PC-3 (cell line): ENCODE measurements at regions not wholly inside any gene's neighbourhood (a gene's known extent, or its start where the extent isn't known, plus 50 kb on each side); places are given as distances from the start of the nearest gene placed in this dataset.

Source experiments
- ATAC-seq: fragments of 200-7000 bp; cut with Tn5 transposase; 2 replicates; pipeline ENCODE4 v1.9.1; 2020; ENCODE audit warnings: mild to moderate bottlenecking, moderate library complexity
- BruUV-seq: library from RNA; stranded (reverse); fragments of 400-500 nt; replicated peaks from 2 replicates; lab custom pipeline; 2021; lab: Mats Ljungman, UMichigan
- CTCF ChIA-PET: fragments of 300-600 bp; sonication (Branson Sonifier 250); formaldehyde crosslinking; loops from one replicate; lab custom pipeline; 2022; ENCODE audit warnings: antibody characterized with exemption; lab: Charles Lee
- POLR2A ChIA-PET: fragments of 300-600 bp; sonication (Branson Sonifier 250); formaldehyde crosslinking; loops from one replicate; lab custom pipeline; 2022; ENCODE audit warnings: antibody characterized with exemption; ENCODE audit not compliant: unreplicated experiment; lab: Charles Lee
- DNase-seq: peaks from one replicate; pipeline ENCODE4 v3.0.0-alpha.2; 2015
- H2AFZ ChIP-seq: fragments of 300-600 bp; sonication (generic); 2 replicates; pipeline ENCODE4 v1.6.0; 2016; ENCODE audit warnings: antibody characterized with exemption, low read length
- H3F3A ChIP-seq: fragments of 300-600 bp; sonication (generic); one replicate; pipeline ENCODE4 v1.6.0; 2017; ENCODE audit warnings: antibody characterized with exemption, low read length, control low read depth, mild to moderate bottlenecking; ENCODE audit not compliant: unreplicated experiment
- H3K27ac ChIP-seq: fragments of 300-600 bp; sonication (generic); 2 replicates; pipeline ENCODE4 v1.5.1; 2016; ENCODE audit warnings: mild to moderate bottlenecking, low read length
- H3K27me3 ChIP-seq: fragments of 300-600 bp; sonication (generic); 2 replicates; pipeline ENCODE4 v1.6.1; 2016; ENCODE audit warnings: low read length, mixed read lengths
- H3K36me3 ChIP-seq: fragments of 300-600 bp; sonication (generic); 2 replicates; pipeline ENCODE4 v1.6.1; 2016; ENCODE audit warnings: low read depth, mixed run types, low read length, mixed read lengths
- H3K4me1 ChIP-seq: fragments of 300-600 bp; sonication (generic); 2 replicates; pipeline ENCODE4 v1.5.1; 2016; ENCODE audit warnings: low read length; ENCODE audit not compliant: insufficient read depth
- H3K4me2 ChIP-seq: fragments of 300-600 bp; sonication (generic); 2 replicates; pipeline ENCODE4 v1.6.0; 2016; ENCODE audit warnings: low read length
- H3K4me3 ChIP-seq: fragments of 300-600 bp; sonication (generic); 2 replicates; pipeline ENCODE4 v1.5.1; 2016; ENCODE audit warnings: mild to moderate bottlenecking, low read length, mixed read lengths
- H3K79me2 ChIP-seq: fragments of 300-600 bp; sonication (generic); 2 replicates; pipeline ENCODE4 v1.6.1; 2017; ENCODE audit warnings: low read length, mixed read lengths
- H3K9ac ChIP-seq: fragments of 300-600 bp; sonication (generic); 2 replicates; pipeline ENCODE4 v1.6.0; 2016; ENCODE audit warnings: mild to moderate bottlenecking, low read length
- H3K9me2 ChIP-seq: fragments of 300-600 bp; sonication (generic); replicated peaks from 2 replicates; pipeline ENCODE4 v1.6.1; 2016; ENCODE audit warnings: mixed run types, low read length, mixed read lengths
- H3K9me3 ChIP-seq: fragments of 300-600 bp; sonication (generic); 2 replicates; pipeline ENCODE4 v1.6.1; 2016; ENCODE audit warnings: low read length, mixed read lengths
- H4K20me1 ChIP-seq: fragments of 300-600 bp; sonication (generic); 2 replicates; pipeline ENCODE4 v1.6.1; 2016; ENCODE audit warnings: low read length, mixed read lengths
- EZH2 ChIP-seq: fragments of 300-600 bp; sonication (generic); IDR thresholded peaks from one replicate; pipeline ENCODE4 v1.6.1; 2017; ENCODE audit warnings: antibody characterized with exemption, mild to moderate bottlenecking, low read length; ENCODE audit not compliant: unreplicated experiment
- EZH2phosphoT487 ChIP-seq: fragments of 300-600 bp; sonication (generic); IDR thresholded peaks from 2 replicates; pipeline ENCODE4 v1.6.1; 2018; ENCODE audit warnings: mild to moderate bottlenecking, antibody characterized with exemption, low read length, borderline replicate concordance
- intact Hi-C: fragments of 100-400 bp; cut with micrococcal nuclease; formaldehyde crosslinking; loops from 2 replicates; pipeline ENCODE4 v1.9.0; 2023
- TF ChIP-seq, protein P1 (sequence below): fragments of 300-600 bp; sonication (generic); conservative IDR thresholded peaks from 2 replicates; pipeline ENCODE4 v1.5.1; 2017; ENCODE audit warnings: antibody characterized with exemption, low read depth, mild to moderate bottlenecking, low read length

DNA sequence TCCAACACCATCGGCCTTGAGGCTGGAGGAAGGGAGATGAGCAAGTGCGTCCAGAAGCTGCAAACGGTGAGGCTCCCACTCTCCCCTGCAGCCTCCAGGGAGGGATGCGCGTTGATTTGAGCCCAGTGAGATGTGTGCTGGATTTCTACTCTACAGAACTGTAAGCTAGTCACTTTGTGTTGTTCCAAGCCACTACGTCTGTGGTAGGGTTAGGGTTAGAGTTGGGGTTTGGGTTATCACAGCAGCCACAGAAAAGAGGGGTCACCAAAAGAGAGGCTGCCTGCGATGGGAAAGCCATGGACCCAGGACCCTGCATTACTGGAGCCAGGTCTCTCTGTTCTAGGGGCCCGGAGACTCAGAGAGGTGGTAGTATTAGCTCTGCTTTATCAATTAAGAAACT is 94.5 kb downstream of the KCNF1 start:
- no TSS peak for BruUV-seq
- H3K79me2 ChIP-seq = no peaks in the 10 kb centered on the region
- no peak overlapping the region for H3K4me2 ChIP-seq
- H3K9me3 ChIP-seq = no peaks in the 10 kb centered on the region
- H3K27ac ChIP-seq = no peak overlapping the region
- H3K9me2 ChIP-seq = no peaks in the 10 kb centered on the region
- H3F3A ChIP-seq = no peaks in the 10 kb centered on the region
- CTCF ChIA-PET = no interaction called here
- no peak overlapping the region for H3K9ac ChIP-seq
- intact Hi-C loops = no loop called here
- H3K4me1 ChIP-seq = peaks cover 15% of the 10 kb centered on the region
- POLR2A ChIA-PET = no interaction called here
- DNase-seq (no peak), ATAC-seq (no peak)
- H2AFZ ChIP-seq = no peak overlapping the region
- H4K20me1 ChIP-seq = no peaks in the 10 kb centered on the region
- no peaks in the 10 kb centered on the region for H3K36me3 ChIP-seq
- no peaks in the 10 kb centered on the region for H3K27me3 ChIP-seq
- H3K4me3 ChIP-seq = no peak overlapping the region
- TF ChIP-seq EZH2phosphoT487 = no peak
- TF ChIP-seq EZH2 = no peak
- TF ChIP-seq, protein P1, sequence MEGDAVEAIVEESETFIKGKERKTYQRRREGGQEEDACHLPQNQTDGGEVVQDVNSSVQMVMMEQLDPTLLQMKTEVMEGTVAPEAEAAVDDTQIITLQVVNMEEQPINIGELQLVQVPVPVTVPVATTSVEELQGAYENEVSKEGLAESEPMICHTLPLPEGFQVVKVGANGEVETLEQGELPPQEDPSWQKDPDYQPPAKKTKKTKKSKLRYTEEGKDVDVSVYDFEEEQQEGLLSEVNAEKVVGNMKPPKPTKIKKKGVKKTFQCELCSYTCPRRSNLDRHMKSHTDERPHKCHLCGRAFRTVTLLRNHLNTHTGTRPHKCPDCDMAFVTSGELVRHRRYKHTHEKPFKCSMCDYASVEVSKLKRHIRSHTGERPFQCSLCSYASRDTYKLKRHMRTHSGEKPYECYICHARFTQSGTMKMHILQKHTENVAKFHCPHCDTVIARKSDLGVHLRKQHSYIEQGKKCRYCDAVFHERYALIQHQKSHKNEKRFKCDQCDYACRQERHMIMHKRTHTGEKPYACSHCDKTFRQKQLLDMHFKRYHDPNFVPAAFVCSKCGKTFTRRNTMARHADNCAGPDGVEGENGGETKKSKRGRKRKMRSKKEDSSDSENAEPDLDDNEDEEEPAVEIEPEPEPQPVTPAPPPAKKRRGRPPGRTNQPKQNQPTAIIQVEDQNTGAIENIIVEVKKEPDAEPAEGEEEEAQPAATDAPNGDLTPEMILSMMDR = no peak

DNA sequence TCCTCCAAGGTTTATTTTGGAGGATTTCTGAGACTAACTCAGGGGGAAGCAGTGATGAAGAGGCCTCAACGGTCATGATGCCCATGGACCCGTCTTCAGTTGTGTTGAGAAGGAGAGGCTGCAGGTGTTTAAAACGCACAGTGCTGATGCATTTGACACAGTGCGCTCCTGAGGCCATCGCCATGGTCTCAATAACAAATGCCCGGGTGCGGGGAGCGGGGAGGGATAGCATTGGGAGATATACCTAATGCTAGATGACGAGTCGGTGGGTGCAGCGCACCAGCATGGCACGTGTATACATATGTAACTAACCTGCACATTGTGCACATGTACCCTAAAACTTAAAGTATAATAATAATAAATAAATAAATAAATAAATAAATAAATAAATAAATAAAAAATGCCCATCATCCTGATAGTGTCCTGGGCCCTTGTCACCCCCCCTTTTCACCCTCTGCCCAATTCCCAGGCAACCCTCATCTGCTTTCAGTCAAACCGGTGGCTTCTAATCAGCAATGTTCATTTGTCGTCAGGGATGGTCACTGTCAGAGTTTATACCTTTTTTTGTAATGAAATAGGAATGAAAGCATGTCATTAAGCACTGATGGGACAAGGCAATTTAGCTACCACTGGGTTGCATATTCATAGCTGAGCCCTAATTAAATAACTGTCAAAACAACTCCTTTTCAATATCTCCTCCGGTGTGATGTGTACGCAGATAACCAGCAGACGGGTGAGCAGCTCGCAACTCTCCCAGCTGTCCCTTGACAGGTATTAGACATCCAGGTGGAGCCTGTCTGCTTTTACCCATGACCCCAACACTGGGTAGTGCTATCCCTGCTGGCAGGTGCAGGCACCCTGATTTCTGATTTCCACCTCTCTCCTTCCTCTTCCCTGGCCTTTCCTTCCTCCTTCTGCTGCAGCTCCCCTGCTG is 95.9 kb downstream of the KCNF1 start:
- Histone ChIP-seq H2AFZ (no peak overlapping the region), H3K9me3 (no peaks in the 10 kb centered on the region), H3F3A (no peaks in the 10 kb centered on the region), H3K27me3 (peaks cover 3% of the 10 kb centered on the region; the same call in 1 of the 2 replicates), H3K36me3 (no peaks in the 10 kb centered on the region), H3K27ac (no peak overlapping the region), H3K4me2 (no peak overlapping the region), H4K20me1 (no peaks in the 10 kb centered on the region), H3K9me2 (no peaks in the 10 kb centered on the region), H3K4me3 (no peak overlapping the region), H3K9ac (no peak overlapping the region), H3K79me2 (no peaks in the 10 kb centered on the region), H3K4me1 (peaks cover 15% of the 10 kb centered on the region)
- no TSS peak for BruUV-seq
- ATAC-seq (no peak), DNase-seq (no peak)
- CTCF ChIA-PET = interaction anchor here (0.5 kb wide), 1 partner anchor 57 kb away, joined by 3 read pairs; no protein-coding TSS in a partner anchor
- intact Hi-C loops = no loop called here
- TF ChIP-seq EZH2 = no peak
- no peak for TF ChIP-seq EZH2phosphoT487
- TF ChIP-seq, protein P1 = no peak
- POLR2A ChIA-PET = no interaction called here

DNA sequence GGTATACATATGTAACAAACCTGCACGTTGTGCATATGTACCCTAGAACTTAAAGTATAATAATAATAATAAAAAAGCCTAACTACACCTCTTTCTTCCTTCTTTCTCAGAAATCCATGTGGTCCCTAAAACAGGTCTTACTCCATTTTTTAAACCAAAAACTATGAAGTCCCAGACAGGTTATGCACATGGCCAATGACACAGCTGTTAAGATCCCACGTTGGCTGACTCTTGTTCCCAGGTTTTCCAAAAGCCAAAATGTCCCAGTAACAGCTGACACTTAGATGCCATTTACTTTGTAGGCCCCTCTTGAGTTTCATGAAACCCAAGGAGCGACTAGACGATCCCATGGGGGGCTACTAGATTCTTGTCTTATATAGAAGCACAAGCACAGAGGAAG is 97.0 kb downstream of the KCNF1 start:
- ATAC-seq = no peak
- POLR2A ChIA-PET = no interaction called here
- H3K9me3 ChIP-seq = no peaks in the 10 kb centered on the region

More for the DNA sequence above, 97.0 kb downstream of the KCNF1 start:
- CTCF ChIA-PET = no interaction called here
- Histone ChIP-seq H4K20me1 (no peaks in the 10 kb centered on the region), H3K9ac (no peak overlapping the region), H3K4me1 (peaks cover 12% of the 10 kb centered on the region), H3K79me2 (no peaks in the 10 kb centered on the region), H3K36me3 (no peaks in the 10 kb centered on the region), H3F3A (no peaks in the 10 kb centered on the region), H3K9me2 (no peaks in the 10 kb centered on the region), H3K4me2 (no peak overlapping the region), H3K27me3 (peaks cover 3% of the 10 kb centered on the region; the same call in 1 of the 2 replicates), H2AFZ (no peak overlapping the region), H3K4me3 (no peak overlapping the region), H3K27ac (no peak overlapping the region)
- TF ChIP-seq EZH2 (no peak), EZH2phosphoT487 (no peak)
- TF ChIP-seq, protein P1 = no peak
- BruUV-seq = no TSS peak
- intact Hi-C loops = no loop called here
- DNase-seq = no peak
